ENCODE measurements at regions not wholly inside any gene's neighbourhood (a gene's known extent, or its start where the extent isn't known, plus 50 kb on each side); places are given as distances from the start of the nearest gene placed in this dataset.
"Not testable (repeated sequence)": the region's sequence is repeated elsewhere in the genome, so short reads cannot be mapped to it uniquely, and the experiment has no call there.

GRCh38 chr10:65423043-65423442 lies 1502.8 kb upstream of the LRRTM3 start:
- Histone ChIP-seq H3K27me3 (ENCODE audit: control insufficient read depth in 1 of 2, insufficient read depth in 1 of 2, low read length in 2 of 2) (no peaks in the 10 kb centered on the region), H3K79me1 (replicated peaks; ENCODE audit: low read length, poor library complexity, severe bottlenecking) (no peaks in the 10 kb centered on the region), H3K18ac (ENCODE audit: low read depth in 1 of 2, low read length in 2 of 2) (no peak overlapping the region), H4K91ac (ENCODE audit: low read length) (no peak overlapping the region), H3K14ac (ENCODE audit: low read length in 2 of 2) (no peak overlapping the region), H3K4me1 (ENCODE audit: control insufficient read depth, insufficient read depth, low read depth, low read length) (no peaks in the 10 kb centered on the region), H2AK5ac (ENCODE audit: low read length, severe bottlenecking) (no peak overlapping the region), H3K4ac (ENCODE audit: low read depth in 1 of 2, low read length in 2 of 2) (no peak overlapping the region), H2BK120ac (ENCODE audit: low read depth, low read length) (no peak overlapping the region), H3K4me2 (ENCODE audit: low read length, poor library complexity, severe bottlenecking) (no peak overlapping the region), H2BK15ac (ENCODE audit: low read depth, poor library complexity, severe bottlenecking) (no peak overlapping the region), H3K9me3 (ENCODE audit: control insufficient read depth, low read length) (no peaks in the 10 kb centered on the region), H2AFZ (ENCODE audit: low read depth, low read length) (no peak overlapping the region), H4K8ac (ENCODE audit: low read length) (no peak overlapping the region), H2BK12ac (ENCODE audit: low read length in 2 of 2) (no peak overlapping the region), H2BK5ac (ENCODE audit: low read depth, low read length, poor library complexity, severe bottlenecking) (no peak overlapping the region), H3K23ac (ENCODE audit: low read length in 2 of 2) (no peak overlapping the region), H3K9ac (ENCODE audit: low read length) (no peak overlapping the region), H3K4me3 (ENCODE audit: insufficient read depth in 1 of 2, low read depth in 1 of 2, low read length in 2 of 2) (no peak overlapping the region), H3K27ac (ENCODE audit: low read length, poor library complexity, severe bottlenecking) (no peak overlapping the region), H3K36me3 (ENCODE audit: control insufficient read depth in 1 of 2, insufficient read depth in 2 of 2, low read depth in 1 of 2, low read length in 2 of 2) (no peaks in the 10 kb centered on the region)
- WGBS, result 60% methylated on average over 1 of the region's 1 CpG
- no peak for DNase-seq

- H3K9ac ChIP-seq (ENCODE audit: low read length); H3K18ac ChIP-seq (ENCODE audit: low read depth in 1 of 2, low read length in 2 of 2); H3K14ac ChIP-seq (ENCODE audit: low read length in 2 of 2); H2AK5ac ChIP-seq (ENCODE audit: low read length, severe bottlenecking); H2AFZ ChIP-seq (ENCODE audit: low read depth, low read length); H4K8ac ChIP-seq (ENCODE audit: low read length); H3K23ac ChIP-seq (ENCODE audit: low read length in 2 of 2); H4K91ac ChIP-seq (ENCODE audit: low read length); H2BK120ac ChIP-seq (ENCODE audit: low read depth, low read length); H3K27me3 ChIP-seq (ENCODE audit: control insufficient read depth in 1 of 2, insufficient read depth in 1 of 2, low read length in 2 of 2); H2BK12ac ChIP-seq (ENCODE audit: low read length in 2 of 2); H3K9me3 ChIP-seq (ENCODE audit: control insufficient read depth, low read length); H2BK5ac ChIP-seq (ENCODE audit: low read depth, low read length, poor library complexity, severe bottlenecking); H2BK15ac ChIP-seq (ENCODE audit: low read depth, poor library complexity, severe bottlenecking); H3K79me1 ChIP-seq (replicated peaks; ENCODE audit: low read length, poor library complexity, severe bottlenecking); H3K4me3 ChIP-seq (ENCODE audit: insufficient read depth in 1 of 2, low read depth in 1 of 2, low read length in 2 of 2); H3K36me3 ChIP-seq (ENCODE audit: control insufficient read depth in 1 of 2, insufficient read depth in 2 of 2, low read depth in 1 of 2, low read length in 2 of 2); H3K27ac ChIP-seq (ENCODE audit: low read length, poor library complexity, severe bottlenecking); DNase-seq; H3K4me2 ChIP-seq (ENCODE audit: low read length, poor library complexity, severe bottlenecking); H3K4me1 ChIP-seq (ENCODE audit: control insufficient read depth, insufficient read depth, low read depth, low read length); H3K4ac ChIP-seq (ENCODE audit: low read depth in 1 of 2, low read length in 2 of 2): not testable (repeated sequence)
- 97% methylated on average over 17 of the region's 30 CpGs for WGBS
These were observed 1496.5 kb upstream of the LRRTM3 start for GRCh38 chr10:65429381-65429780.

DNA sequence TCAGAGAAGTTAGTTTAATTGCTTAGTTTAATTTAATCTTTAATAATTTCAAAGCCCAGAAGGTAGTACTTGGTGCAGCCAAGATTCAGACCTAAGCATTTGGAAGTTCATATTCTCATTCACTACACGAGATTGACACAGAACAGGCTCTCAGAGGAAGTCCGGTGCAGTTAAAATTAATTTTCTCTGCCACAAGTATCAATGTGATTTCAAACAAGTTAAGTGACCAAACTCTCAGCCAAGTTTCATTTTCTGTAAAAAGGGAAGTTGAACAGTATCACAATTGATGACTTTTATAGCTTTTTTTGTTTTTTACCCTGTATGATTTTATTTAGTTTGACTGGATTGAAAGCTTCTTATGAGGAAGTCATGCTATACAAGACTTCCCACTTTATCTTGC lies 1494.9 kb upstream of the LRRTM3 start:
- no peak overlapping the region for H3K4me2 ChIP-seq (ENCODE audit: low read length, poor library complexity, severe bottlenecking)
- H3K4me1 ChIP-seq (ENCODE audit: control insufficient read depth, insufficient read depth, low read depth, low read length), result no peaks in the 10 kb centered on the region
- H3K9me3 ChIP-seq (ENCODE audit: control insufficient read depth, low read length), result peaks cover 8% of the 10 kb centered on the region
- DNase-seq, result no peak
- no peaks in the 10 kb centered on the region for H3K36me3 ChIP-seq (ENCODE audit: control insufficient read depth in 1 of 2, insufficient read depth in 2 of 2, low read depth in 1 of 2, low read length in 2 of 2)
- H3K79me1 ChIP-seq (replicated peaks; ENCODE audit: low read length, poor library complexity, severe bottlenecking), result no peaks in the 10 kb centered on the region
- no peak overlapping the region for H2BK15ac ChIP-seq (ENCODE audit: low read depth, poor library complexity, severe bottlenecking)
- no peak overlapping the region for H2BK120ac ChIP-seq (ENCODE audit: low read depth, low read length)
- H3K23ac ChIP-seq (ENCODE audit: low read length in 2 of 2), result no peak overlapping the region
- 83% methylated on average over 2 of the region's 2 CpGs for WGBS
- no peak overlapping the region for H2AFZ ChIP-seq (ENCODE audit: low read depth, low read length)
- no peak overlapping the region for H2BK12ac ChIP-seq (ENCODE audit: low read length in 2 of 2)
- no peak overlapping the region for H3K27ac ChIP-seq (ENCODE audit: low read length, poor library complexity, severe bottlenecking)
- H3K14ac ChIP-seq (ENCODE audit: low read length in 2 of 2), result no peak overlapping the region
- H3K18ac ChIP-seq (ENCODE audit: low read depth in 1 of 2, low read length in 2 of 2), result no peak overlapping the region
- no peak overlapping the region for H3K9ac ChIP-seq (ENCODE audit: low read length)
- no peak overlapping the region for H3K4ac ChIP-seq (ENCODE audit: low read depth in 1 of 2, low read length in 2 of 2)
- no peak overlapping the region for H3K4me3 ChIP-seq (ENCODE audit: insufficient read depth in 1 of 2, low read depth in 1 of 2, low read length in 2 of 2)
- H3K27me3 ChIP-seq (ENCODE audit: control insufficient read depth in 1 of 2, insufficient read depth in 1 of 2, low read length in 2 of 2), result no peaks in the 10 kb centered on the region
- no peak overlapping the region for H2BK5ac ChIP-seq (ENCODE audit: low read depth, low read length, poor library complexity, severe bottlenecking)
- H2AK5ac ChIP-seq (ENCODE audit: low read length, severe bottlenecking), result no peak overlapping the region
- no peak overlapping the region for H4K8ac ChIP-seq (ENCODE audit: low read length)
- H4K91ac ChIP-seq (ENCODE audit: low read length), result no peak overlapping the region

GRCh38 chr10:65470986-65471385 lies 1454.8 kb upstream of the LRRTM3 start:
- Histone ChIP-seq H3K18ac (ENCODE audit: low read depth in 1 of 2, low read length in 2 of 2) (no peak overlapping the region), H3K14ac (ENCODE audit: low read length in 2 of 2) (no peak overlapping the region), H3K4me1 (ENCODE audit: control insufficient read depth, insufficient read depth, low read depth, low read length) (no peaks in the 10 kb centered on the region), H2BK5ac (ENCODE audit: low read depth, low read length, poor library complexity, severe bottlenecking) (no peak overlapping the region), H4K8ac (ENCODE audit: low read length) (no peak overlapping the region), H2AFZ (ENCODE audit: low read depth, low read length) (no peak overlapping the region), H3K23ac (ENCODE audit: low read length in 2 of 2) (no peak overlapping the region), H3K4ac (ENCODE audit: low read depth in 1 of 2, low read length in 2 of 2) (no peak overlapping the region), H3K9me3 (ENCODE audit: control insufficient read depth, low read length) (peaks cover 2% of the 10 kb centered on the region), H3K36me3 (ENCODE audit: control insufficient read depth in 1 of 2, insufficient read depth in 2 of 2, low read depth in 1 of 2, low read length in 2 of 2) (no peaks in the 10 kb centered on the region), H2BK15ac (ENCODE audit: low read depth, poor library complexity, severe bottlenecking) (no peak overlapping the region), H2AK5ac (ENCODE audit: low read length, severe bottlenecking) (no peak overlapping the region), H4K91ac (ENCODE audit: low read length) (no peak overlapping the region), H3K4me2 (ENCODE audit: low read length, poor library complexity, severe bottlenecking) (no peak overlapping the region), H3K27ac (ENCODE audit: low read length, poor library complexity, severe bottlenecking) (no peak overlapping the region), H3K9ac (ENCODE audit: low read length) (no peak overlapping the region), H3K79me1 (replicated peaks; ENCODE audit: low read length, poor library complexity, severe bottlenecking) (no peaks in the 10 kb centered on the region), H2BK12ac (ENCODE audit: low read length in 2 of 2) (no peak overlapping the region), H3K4me3 (ENCODE audit: insufficient read depth in 1 of 2, low read depth in 1 of 2, low read length in 2 of 2) (no peak overlapping the region), H3K27me3 (ENCODE audit: control insufficient read depth in 1 of 2, insufficient read depth in 1 of 2, low read length in 2 of 2) (no peaks in the 10 kb centered on the region), H2BK120ac (ENCODE audit: low read depth, low read length) (no peak overlapping the region)
- DNase-seq, result no peak

Measured in mesenchymal stem cell (in vitro differentiated cells and primary cell).